ENCODE measurements at regions not wholly inside any gene's neighbourhood (a gene's known extent, or its start where the extent isn't known, plus 50 kb on each side); places are given as distances from the start of the nearest gene placed in this dataset.

- no peak for TF ChIP-seq CTCF (IDR thresholded peaks at IDR 0.05)
- TF ChIP-seq SIN3A (IDR thresholded peaks at IDR 0.05; ENCODE audit: borderline replicate concordance, insufficient read depth, low read depth, low read length), result no peak
Observed at GRCh38 chr5:57677235-57677634, 194.6 kb upstream of the ACTBL2 start.

Data from Panc1 (cell line).